Kidney epithelial cell (primary cell): ENCODE measurements at regions not wholly inside any gene's neighbourhood (a gene's known extent, or its start where the extent isn't known, plus 50 kb on each side); places are given as distances from the start of the nearest gene placed in this dataset.

Experiments used
- DNase-seq: peaks from one replicate; pipeline ENCODE4 v3.0.0-alpha.2; 2010; ENCODE audit warnings: low read depth
- H3K27me3 ChIP-seq: 2 replicates; pipeline ENCODE4 v1.6.0; 2011; ENCODE audit warnings: low read length; ENCODE audit not compliant: control insufficient read depth, insufficient read depth
- H3K36me3 ChIP-seq: 2 replicates; pipeline ENCODE4 v1.5.1; 2011; ENCODE audit warnings: low read length; ENCODE audit not compliant: control insufficient read depth, insufficient read depth
- H3K4me3 ChIP-seq: 2 replicates; pipeline ENCODE4 v1.5.1; 2011; ENCODE audit warnings: low read depth, mild to moderate bottlenecking, control low read depth, low read length
- TF ChIP-seq, protein P1 (sequence below): IDR thresholded peaks from 2 replicates; pipeline ENCODE4 v1.5.1; 2011; ENCODE audit warnings: mild to moderate bottlenecking, moderate library complexity, low read length, control low read depth, inconsistent platforms; ENCODE audit not compliant: insufficient read depth, poor library complexity, severe bottlenecking

GRCh38 chr11:31966846-31967245 is 124.0 kb upstream of the RCN1 start:
- no peak for DNase-seq
- H3K36me3 ChIP-seq, result no peaks in the 10 kb centered on the region
- H3K4me3 ChIP-seq, result no peak overlapping the region
- no peaks in the 10 kb centered on the region for H3K27me3 ChIP-seq
- TF ChIP-seq, protein P1, sequence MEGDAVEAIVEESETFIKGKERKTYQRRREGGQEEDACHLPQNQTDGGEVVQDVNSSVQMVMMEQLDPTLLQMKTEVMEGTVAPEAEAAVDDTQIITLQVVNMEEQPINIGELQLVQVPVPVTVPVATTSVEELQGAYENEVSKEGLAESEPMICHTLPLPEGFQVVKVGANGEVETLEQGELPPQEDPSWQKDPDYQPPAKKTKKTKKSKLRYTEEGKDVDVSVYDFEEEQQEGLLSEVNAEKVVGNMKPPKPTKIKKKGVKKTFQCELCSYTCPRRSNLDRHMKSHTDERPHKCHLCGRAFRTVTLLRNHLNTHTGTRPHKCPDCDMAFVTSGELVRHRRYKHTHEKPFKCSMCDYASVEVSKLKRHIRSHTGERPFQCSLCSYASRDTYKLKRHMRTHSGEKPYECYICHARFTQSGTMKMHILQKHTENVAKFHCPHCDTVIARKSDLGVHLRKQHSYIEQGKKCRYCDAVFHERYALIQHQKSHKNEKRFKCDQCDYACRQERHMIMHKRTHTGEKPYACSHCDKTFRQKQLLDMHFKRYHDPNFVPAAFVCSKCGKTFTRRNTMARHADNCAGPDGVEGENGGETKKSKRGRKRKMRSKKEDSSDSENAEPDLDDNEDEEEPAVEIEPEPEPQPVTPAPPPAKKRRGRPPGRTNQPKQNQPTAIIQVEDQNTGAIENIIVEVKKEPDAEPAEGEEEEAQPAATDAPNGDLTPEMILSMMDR, result no peak

- no peaks in the 10 kb centered on the region for H3K27me3 ChIP-seq
- H3K4me3 ChIP-seq, result no peak overlapping the region
- H3K36me3 ChIP-seq, result no peaks in the 10 kb centered on the region
- TF ChIP-seq, protein P1, result no peak
- DNase-seq, result no peak
Observed at GRCh38 chr11:31964181-31964580, 126.7 kb upstream of the RCN1 start.

DNA sequence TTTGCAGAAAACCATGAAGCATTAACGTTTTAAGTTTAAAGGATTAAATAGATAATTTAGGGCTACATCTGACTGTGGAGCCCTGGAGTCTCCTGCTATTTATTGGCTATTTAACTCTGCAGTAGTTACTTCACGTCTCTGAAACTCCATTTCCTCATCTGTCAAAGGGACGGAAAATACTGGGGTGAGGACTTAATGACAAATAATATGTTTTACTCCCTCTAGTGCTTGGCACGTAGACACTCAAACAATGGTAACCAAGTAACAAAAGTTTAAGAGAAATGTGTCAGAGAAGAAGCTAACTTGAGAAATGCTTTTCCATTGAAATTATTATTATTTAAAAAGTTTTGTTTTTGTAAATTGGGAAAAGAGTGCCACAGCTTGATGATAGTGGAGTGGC is 130.7 kb upstream of the RCN1 start:
- no peak overlapping the region for H3K4me3 ChIP-seq
- H3K27me3 ChIP-seq, result no peaks in the 10 kb centered on the region

DNA sequence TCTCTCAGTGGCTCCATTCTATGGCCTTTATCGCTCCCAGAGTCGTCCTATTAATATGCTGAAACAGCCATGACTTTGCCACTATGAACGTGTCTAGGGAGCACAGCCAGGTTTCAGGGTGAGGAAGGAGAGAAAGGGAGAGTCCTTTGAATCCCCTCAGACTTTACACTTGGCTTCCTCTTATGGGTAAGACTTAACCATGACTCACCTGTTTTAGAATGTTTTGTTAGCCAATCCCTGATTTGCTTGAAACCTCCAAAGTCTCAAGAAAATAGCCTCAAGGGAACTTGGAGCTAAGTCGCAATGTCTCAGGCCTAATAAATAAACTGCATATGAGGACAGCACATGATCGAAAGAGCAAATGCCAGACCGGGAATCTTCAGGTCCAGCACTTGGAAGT is 131.2 kb upstream of the RCN1 start:
- Histone ChIP-seq H3K36me3 (no peaks in the 10 kb centered on the region), H3K27me3 (no peaks in the 10 kb centered on the region), H3K4me3 (no peak overlapping the region)
- TF ChIP-seq, protein P1, result no peak
- DNase-seq, result peak; percentile 21

More for the DNA sequence above, 130.7 kb upstream of the RCN1 start:
- DNase-seq, result no peak
- TF ChIP-seq, protein P1, result no peak
- H3K36me3 ChIP-seq, result no peaks in the 10 kb centered on the region

- H3K36me3 ChIP-seq, result no peaks in the 10 kb centered on the region
- no peak overlapping the region for H3K4me3 ChIP-seq
- peaks cover 2% of the 10 kb centered on the region for H3K27me3 ChIP-seq
- no peak for DNase-seq
- TF ChIP-seq, protein P1, result peak; percentile 79
Observed at GRCh38 chr11:31958076-31958735, 132.7 kb upstream of the RCN1 start.

- TF ChIP-seq, protein P1, result no peak
- DNase-seq, result no peak
- Histone ChIP-seq H3K4me3 (no peak overlapping the region), H3K27me3 (peaks cover 2% of the 10 kb centered on the region), H3K36me3 (no peaks in the 10 kb centered on the region)
Observed at GRCh38 chr11:31957674-31958073, 133.2 kb upstream of the RCN1 start.
